GM23338 (cell line): ENCODE measurements at regions not wholly inside any gene's neighbourhood (a gene's known extent, or its start where the extent isn't known, plus 50 kb on each side); places are given as distances from the start of the nearest gene placed in this dataset.

Experiments
- CREB1 ChIP-seq: fragments of 250-450 bp; sonication (Bioruptor Pico); IDR thresholded peaks from 2 replicates; pipeline ENCODE4 v1.5.0; 2020; ENCODE audit warnings: low read depth, mild to moderate bottlenecking, moderate library complexity
- EZH2 ChIP-seq: fragments of 200-600 bp; sonication (generic); IDR thresholded peaks from one replicate; pipeline ENCODE4 v1.8.0; 2017; ENCODE audit warnings: antibody characterized with exemption, mild to moderate bottlenecking, low read depth; ENCODE audit not compliant: unreplicated experiment
- EZH2phosphoT487 ChIP-seq: fragments of 200-600 bp; sonication (generic); IDR thresholded peaks from one replicate; pipeline ENCODE4 v1.8.1; 2018; ENCODE audit warnings: antibody characterized with exemption; ENCODE audit not compliant: unreplicated experiment
- JUNB ChIP-seq: IDR thresholded peaks from one replicate; pipeline ENCODE4 v1.6.1; 2016; ENCODE audit warnings: antibody characterized with exemption; ENCODE audit not compliant: unreplicated experiment
- POLR2AphosphoS5 ChIP-seq: IDR thresholded peaks from 2 replicates; pipeline ENCODE4 v1.6.1; 2016; ENCODE audit warnings: antibody characterized with exemption, low read depth
- REST ChIP-seq: IDR thresholded peaks from one replicate; pipeline ENCODE4 v1.6.1; 2018; ENCODE audit warnings: antibody characterized with exemption; ENCODE audit not compliant: unreplicated experiment
- ZNF462 ChIP-seq: fragments of 250-450 bp; sonication (Bioruptor Pico); IDR thresholded peaks from 2 replicates; pipeline ENCODE4 v1.5.0; 2020; ENCODE audit warnings: mild to moderate bottlenecking, moderate library complexity
- TF ChIP-seq, protein P1 (sequence below), 2 experiments: fragments of 200-600 bp in 1 of 2; sonication (generic) in 1 of 2; conservative IDR thresholded peaks; 2 replicates each; pipeline versions ENCODE4 v1.5.1 to v1.6.1; 2016 to 2017; ENCODE audit warnings: antibody characterized with exemption in 2 of 2, low read depth in 2 of 2, mild to moderate bottlenecking in 2 of 2, moderate library complexity in 1 of 2
- TF ChIP-seq, protein P2 (sequence below): IDR thresholded peaks from 2 replicates; pipeline ENCODE4 v1.6.1; 2016; ENCODE audit warnings: antibody characterized with exemption

DNA sequence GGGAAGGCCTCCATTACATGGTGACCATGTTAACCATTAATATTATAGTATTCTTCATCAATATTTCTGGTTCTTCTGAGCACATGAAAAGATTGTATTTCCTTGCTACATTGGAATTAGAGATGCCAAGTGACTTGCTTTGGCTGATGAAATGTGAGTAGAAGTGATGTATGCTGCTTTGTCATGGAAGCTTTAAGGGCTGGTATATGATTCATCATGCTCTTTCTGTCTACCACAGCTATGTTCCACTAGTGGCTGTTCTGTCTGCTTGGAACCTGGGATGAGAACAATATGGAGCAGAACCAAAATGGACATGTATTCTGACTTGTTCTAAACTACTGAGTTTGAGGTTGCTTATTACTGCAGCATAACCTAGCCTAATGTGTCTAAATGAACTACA is 163.3 kb downstream of the TM2D1 start:
- no peak for TF ChIP-seq POLR2AphosphoS5
- TF ChIP-seq, protein P1, sequence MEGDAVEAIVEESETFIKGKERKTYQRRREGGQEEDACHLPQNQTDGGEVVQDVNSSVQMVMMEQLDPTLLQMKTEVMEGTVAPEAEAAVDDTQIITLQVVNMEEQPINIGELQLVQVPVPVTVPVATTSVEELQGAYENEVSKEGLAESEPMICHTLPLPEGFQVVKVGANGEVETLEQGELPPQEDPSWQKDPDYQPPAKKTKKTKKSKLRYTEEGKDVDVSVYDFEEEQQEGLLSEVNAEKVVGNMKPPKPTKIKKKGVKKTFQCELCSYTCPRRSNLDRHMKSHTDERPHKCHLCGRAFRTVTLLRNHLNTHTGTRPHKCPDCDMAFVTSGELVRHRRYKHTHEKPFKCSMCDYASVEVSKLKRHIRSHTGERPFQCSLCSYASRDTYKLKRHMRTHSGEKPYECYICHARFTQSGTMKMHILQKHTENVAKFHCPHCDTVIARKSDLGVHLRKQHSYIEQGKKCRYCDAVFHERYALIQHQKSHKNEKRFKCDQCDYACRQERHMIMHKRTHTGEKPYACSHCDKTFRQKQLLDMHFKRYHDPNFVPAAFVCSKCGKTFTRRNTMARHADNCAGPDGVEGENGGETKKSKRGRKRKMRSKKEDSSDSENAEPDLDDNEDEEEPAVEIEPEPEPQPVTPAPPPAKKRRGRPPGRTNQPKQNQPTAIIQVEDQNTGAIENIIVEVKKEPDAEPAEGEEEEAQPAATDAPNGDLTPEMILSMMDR (conservative IDR thresholded peaks at IDR 0.05; ENCODE audit: low read depth in 2 of 2) = no peak
- TF ChIP-seq ZNF462 (CRISPR knock-in tag) = no peak
- TF ChIP-seq EZH2 = no peak
- TF ChIP-seq EZH2phosphoT487 = no peak
- no peak for TF ChIP-seq CREB1 (CRISPR knock-in tag)
- no peak for TF ChIP-seq JUNB
- TF ChIP-seq, protein P2, sequence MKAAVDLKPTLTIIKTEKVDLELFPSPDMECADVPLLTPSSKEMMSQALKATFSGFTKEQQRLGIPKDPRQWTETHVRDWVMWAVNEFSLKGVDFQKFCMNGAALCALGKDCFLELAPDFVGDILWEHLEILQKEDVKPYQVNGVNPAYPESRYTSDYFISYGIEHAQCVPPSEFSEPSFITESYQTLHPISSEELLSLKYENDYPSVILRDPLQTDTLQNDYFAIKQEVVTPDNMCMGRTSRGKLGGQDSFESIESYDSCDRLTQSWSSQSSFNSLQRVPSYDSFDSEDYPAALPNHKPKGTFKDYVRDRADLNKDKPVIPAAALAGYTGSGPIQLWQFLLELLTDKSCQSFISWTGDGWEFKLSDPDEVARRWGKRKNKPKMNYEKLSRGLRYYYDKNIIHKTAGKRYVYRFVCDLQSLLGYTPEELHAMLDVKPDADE = no peak
- TF ChIP-seq REST = no peak
